ENCODE measurements at regions not wholly inside any gene's neighbourhood (a gene's known extent, or its start where the extent isn't known, plus 50 kb on each side); places are given as distances from the start of the nearest gene placed in this dataset.
"Not testable (repeated sequence)": the region's sequence is repeated elsewhere in the genome, so short reads cannot be mapped to it uniquely, and the experiment has no call there.

GRCh38 chr13:97544971-97545499 is 111.1 kb downstream of the RAP2A start:
- TF ChIP-seq CBFB (CRISPR knock-in tag; IDR thresholded peaks at IDR 0.05); REST (IDR thresholded peaks at IDR 0.05; ENCODE audit: borderline replicate concordance in 1 of 2, low read depth in 1 of 2, low read length in 2 of 2); CTCF (CRISPR knock-in tag; IDR thresholded peaks at IDR 0.05); YY1 (IDR thresholded peaks at IDR 0.05; ENCODE audit: insufficient read depth, insufficient replicate concordance, low read depth, low read length); ZNF484 (CRISPR knock-in tag; IDR thresholded peaks at IDR 0.05; ENCODE audit: borderline replicate concordance, low read depth); HINFP (CRISPR knock-in tag; IDR thresholded peaks at IDR 0.05; ENCODE audit: low read depth); ZNF235 (CRISPR knock-in tag; IDR thresholded peaks at IDR 0.05; ENCODE audit: borderline replicate concordance); SMYD3 (CRISPR knock-in tag; IDR thresholded peaks at IDR 0.05); CHD4 (IDR thresholded peaks at IDR 0.05; ENCODE audit: borderline replicate concordance, low read length); LRRFIP1 (CRISPR knock-in tag; conservative IDR thresholded peaks at IDR 0.05); POLR2A (IDR thresholded peaks at IDR 0.05; ENCODE audit: insufficient read depth in 1 of 2, low read depth in 2 of 2, low read length in 2 of 2); ZNF83 (CRISPR knock-in tag; IDR thresholded peaks at IDR 0.05; ENCODE audit: borderline replicate concordance); SMAD3 (CRISPR knock-in tag; IDR thresholded peaks at IDR 0.05): not testable (repeated sequence)
